LNCaP clone FGC (cell line): ENCODE measurements at regions not wholly inside any gene's neighbourhood (a gene's known extent, or its start where the extent isn't known, plus 50 kb on each side); places are given as distances from the start of the nearest gene placed in this dataset.

Experiments used
- DNase-seq: peaks from one replicate; pipeline ENCODE4 v3.0.0-alpha.2; 2011; ENCODE audit warnings: low read depth
- H3K4me3 ChIP-seq: 2 replicates; pipeline ENCODE4 v1.5.1; 2011; ENCODE audit warnings: mild to moderate bottlenecking, low read depth, low read length, control low read depth
- TF ChIP-seq, protein P1 (sequence below): IDR thresholded peaks from 2 replicates; pipeline ENCODE4 v1.5.1; 2012; ENCODE audit warnings: mild to moderate bottlenecking; ENCODE audit not compliant: control insufficient read depth, insufficient read depth; ENCODE audit errors: extremely low read depth

DNA sequence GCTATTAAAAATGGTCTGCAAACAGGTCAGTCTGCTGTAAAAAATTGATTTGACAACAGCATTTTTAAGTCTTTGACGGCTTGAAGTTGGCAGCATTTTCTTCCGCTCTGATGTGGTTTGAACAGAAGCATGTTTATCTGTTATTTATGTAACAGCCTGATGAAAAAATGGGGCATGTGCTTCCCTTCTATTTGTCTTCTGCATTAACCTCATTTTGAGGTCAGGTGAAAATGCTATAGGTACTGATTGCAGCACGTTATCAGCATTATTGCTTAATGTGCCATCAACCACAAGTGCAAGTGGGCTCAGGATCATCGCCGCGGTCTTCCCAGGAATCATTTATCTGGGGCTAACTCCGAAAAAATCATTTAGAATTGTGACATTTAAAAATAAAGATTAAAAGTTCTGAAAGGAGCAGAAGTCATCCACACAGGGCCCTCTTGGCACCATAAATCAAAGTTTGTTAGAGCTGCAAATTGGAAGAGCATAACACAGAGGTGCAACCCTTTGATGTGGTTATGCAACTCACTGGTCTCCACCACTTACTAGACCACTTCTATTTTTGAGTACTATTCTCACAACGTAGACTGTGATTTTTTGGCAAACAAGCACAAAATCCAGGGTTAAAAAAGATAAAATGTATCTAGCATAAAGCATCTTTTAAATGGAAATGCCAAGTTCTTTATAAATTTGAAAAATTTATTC lies 307.7 kb downstream of the MDFIC start:
- no peak for DNase-seq
- no peak overlapping the region for H3K4me3 ChIP-seq
- TF ChIP-seq, protein P1, sequence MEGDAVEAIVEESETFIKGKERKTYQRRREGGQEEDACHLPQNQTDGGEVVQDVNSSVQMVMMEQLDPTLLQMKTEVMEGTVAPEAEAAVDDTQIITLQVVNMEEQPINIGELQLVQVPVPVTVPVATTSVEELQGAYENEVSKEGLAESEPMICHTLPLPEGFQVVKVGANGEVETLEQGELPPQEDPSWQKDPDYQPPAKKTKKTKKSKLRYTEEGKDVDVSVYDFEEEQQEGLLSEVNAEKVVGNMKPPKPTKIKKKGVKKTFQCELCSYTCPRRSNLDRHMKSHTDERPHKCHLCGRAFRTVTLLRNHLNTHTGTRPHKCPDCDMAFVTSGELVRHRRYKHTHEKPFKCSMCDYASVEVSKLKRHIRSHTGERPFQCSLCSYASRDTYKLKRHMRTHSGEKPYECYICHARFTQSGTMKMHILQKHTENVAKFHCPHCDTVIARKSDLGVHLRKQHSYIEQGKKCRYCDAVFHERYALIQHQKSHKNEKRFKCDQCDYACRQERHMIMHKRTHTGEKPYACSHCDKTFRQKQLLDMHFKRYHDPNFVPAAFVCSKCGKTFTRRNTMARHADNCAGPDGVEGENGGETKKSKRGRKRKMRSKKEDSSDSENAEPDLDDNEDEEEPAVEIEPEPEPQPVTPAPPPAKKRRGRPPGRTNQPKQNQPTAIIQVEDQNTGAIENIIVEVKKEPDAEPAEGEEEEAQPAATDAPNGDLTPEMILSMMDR: no peak

DNA sequence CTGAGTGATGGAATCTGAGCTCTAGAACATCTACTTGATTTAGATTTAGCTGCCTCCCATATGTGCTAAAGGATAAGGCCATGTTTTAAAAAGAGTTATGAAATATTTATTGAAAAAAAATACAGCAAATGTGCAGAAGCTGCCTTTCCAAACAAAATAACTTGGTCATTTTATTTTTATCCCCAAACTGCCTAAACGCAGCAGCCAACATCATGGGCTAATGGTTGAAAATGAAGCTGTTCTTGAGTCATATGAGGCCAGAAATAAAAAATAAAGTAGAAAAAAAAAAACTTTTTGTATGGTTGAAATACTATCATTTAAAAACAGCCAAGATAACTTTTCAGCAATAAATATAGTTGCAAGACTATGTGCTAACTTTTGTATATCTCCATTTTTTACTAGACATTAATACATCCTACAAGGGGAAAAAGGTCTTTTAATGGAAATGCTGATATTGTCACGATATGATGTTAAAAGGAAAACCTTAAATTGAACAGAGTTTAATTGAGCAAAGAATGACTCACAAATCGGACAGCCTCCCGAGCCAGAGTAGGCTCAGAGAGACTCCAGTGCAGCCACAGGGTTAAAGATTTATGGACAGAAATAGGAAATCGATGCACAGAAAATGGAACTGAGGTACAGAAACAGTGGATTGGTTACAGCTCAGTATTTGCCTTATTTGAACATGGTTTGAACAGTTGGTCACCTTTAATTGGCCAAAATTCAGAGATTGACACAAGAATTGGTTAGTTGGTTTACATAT lies 305.8 kb downstream of the MDFIC start:
- TF ChIP-seq, protein P1: no peak
- DNase-seq: no peak
- H3K4me3 ChIP-seq: no peak overlapping the region

DNA sequence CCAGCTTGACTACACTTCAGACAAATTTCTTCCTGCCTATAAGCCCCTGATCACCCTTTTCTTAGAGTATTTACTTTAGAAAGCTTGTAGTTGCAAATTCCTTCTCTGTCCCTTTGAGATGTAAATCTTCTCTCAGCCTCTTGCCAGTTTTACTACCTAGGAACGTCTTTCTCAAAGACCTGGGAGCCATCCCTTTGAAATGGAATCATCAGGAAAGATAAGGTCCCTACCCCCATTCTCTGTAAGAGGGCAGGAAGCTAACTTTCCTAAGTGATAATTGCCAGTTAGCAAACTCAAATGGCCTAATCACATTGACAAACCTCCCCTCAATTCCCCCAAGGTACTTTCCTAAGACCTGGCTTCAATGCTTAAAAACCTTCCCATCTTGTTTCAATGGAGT lies 304.5 kb downstream of the MDFIC start:
- no peak overlapping the region for H3K4me3 ChIP-seq
- DNase-seq: no peak
- TF ChIP-seq, protein P1: no peak

- DNase-seq: no peak
- no peak overlapping the region for H3K4me3 ChIP-seq
- TF ChIP-seq, protein P1: no peak
Measured at GRCh38 chr7:115224922-115225321, 303.0 kb downstream of the MDFIC start.

- TF ChIP-seq, protein P1: no peak
- DNase-seq: no peak
- H3K4me3 ChIP-seq: no peak overlapping the region
Measured at GRCh38 chr7:115223959-115224358, 302.1 kb downstream of the MDFIC start.

DNA sequence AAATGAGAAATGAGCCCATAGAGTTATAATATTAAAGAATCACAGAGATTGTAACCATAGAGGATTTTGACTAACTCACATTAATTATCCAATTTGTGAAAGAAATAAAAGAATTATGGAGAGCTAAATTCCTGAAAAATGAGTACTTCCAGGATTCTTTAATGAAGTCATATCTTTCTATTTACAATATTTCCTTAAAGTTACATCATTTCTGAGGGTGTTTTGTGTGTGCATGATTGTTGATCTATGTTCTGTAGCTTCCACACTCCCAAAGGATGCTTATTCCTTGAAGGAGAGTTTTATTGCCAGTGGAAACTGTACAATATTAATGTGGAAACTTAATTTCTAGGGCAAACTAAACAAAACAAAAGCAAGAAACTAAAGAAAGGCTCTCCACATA lies 299.6 kb downstream of the MDFIC start:
- TF ChIP-seq, protein P1: no peak
- DNase-seq: no peak
- H3K4me3 ChIP-seq: no peak overlapping the region
